HCT116 (cell line): ENCODE measurements at regions not wholly inside any gene's neighbourhood (a gene's known extent, or its start where the extent isn't known, plus 50 kb on each side); places are given as distances from the start of the nearest gene placed in this dataset.

Experiments used
- ATAC-seq: fragments of 200-7000 bp; cut with Tn5 transposase; 2 replicates; pipeline ENCODE4 v1.9.1; 2020; ENCODE audit warnings: mild to moderate bottlenecking, moderate library complexity
- BruUV-seq: library from RNA; stranded (reverse); fragments of 400-500 nt; replicated peaks from 2 replicates; lab custom pipeline; 2021; lab: Mats Ljungman, UMichigan
- CTCF ChIA-PET: fragments of 300-600 bp; sonication (Branson Sonifier 250); formaldehyde crosslinking; loops from one replicate; lab custom pipeline; 2021; ENCODE audit warnings: antibody characterized with exemption; lab: Charles Lee
- POLR2A ChIA-PET: fragments of 300-600, 350-600 bp; sonication (Branson Sonifier 250); formaldehyde crosslinking; loops from one replicate; lab custom pipeline; 2021; ENCODE audit warnings: antibody characterized with exemption; lab: Charles Lee
- RAD21 ChIA-PET, 2 experiments: fragments of 300-600 bp; sonication (Branson Sonifier 250); formaldehyde crosslinking; loops; one replicate each; lab custom pipeline; 2023; ENCODE audit warnings: low total read pairs in 2 of 2; ENCODE audit not compliant: uncharacterized antibody in 2 of 2, unreplicated experiment in 2 of 2, low non-redundant PET in 1 of 2; lab: Charles Lee
- DNase-seq: peaks from one replicate; pipeline ENCODE4 v3.0.0-alpha.2; 2010; ENCODE audit warnings: low read depth, low spot score
- H2AFZ ChIP-seq: fragments of 200-600 bp; shearing (Covaris generic), sonication (generic); 2 replicates; pipeline ENCODE4 v1.6.1; 2017; ENCODE audit warnings: low read depth, mixed run types, mixed read lengths, antibody characterized with exemption, low read length; ENCODE audit not compliant: poor library complexity, severe bottlenecking
- H3K27ac ChIP-seq: 2 replicates; pipeline ENCODE4 v1.5.1; 2012; ENCODE audit warnings: low read depth, low read length
- H3K27me3 ChIP-seq: fragments of 200-600 bp; sonication (generic); 2 replicates; pipeline ENCODE4 v1.6.1; 2016; ENCODE audit warnings: mixed run types, low read length, mixed read lengths; ENCODE audit not compliant: insufficient read depth
- H3K36me3 ChIP-seq, 2 experiments: fragments of 200-500 bp in 1 of 2; fragments of 200-600 bp in 1 of 2; sonication (Bioruptor generic) in 1 of 2; sonication (generic) in 1 of 2; 2 replicates each; pipeline versions ENCODE4 v1.5.1 to v1.6.1; 2014 to 2016; ENCODE audit warnings: low read length in 2 of 2, inconsistent platforms in 1 of 2, mixed read lengths in 1 of 2, mixed run types in 1 of 2; ENCODE audit not compliant: insufficient read depth in 2 of 2, control insufficient read depth in 1 of 2
- H3K4me1 ChIP-seq, 2 experiments: fragments of 200-600 bp in 1 of 2; sonication (generic) in 1 of 2; 2 replicates each; pipeline versions ENCODE4 v1.5.1 to v1.6.1; 2012 to 2017; ENCODE audit warnings: low read length in 2 of 2, inconsistent platforms in 1 of 2, mild to moderate bottlenecking in 1 of 2, mixed read lengths in 1 of 2, mixed run types in 1 of 2, moderate library complexity in 1 of 2; ENCODE audit not compliant: insufficient read depth in 2 of 2, control insufficient read depth in 1 of 2
- H3K4me2 ChIP-seq: fragments of 200-600 bp; sonication (generic); 2 replicates; pipeline ENCODE4 v1.6.1; 2017; ENCODE audit warnings: mixed run types, low read length, mixed read lengths
- H3K4me3 ChIP-seq, 2 experiments: fragments of 200-600 bp in 1 of 2; sonication (generic) in 1 of 2; replicated peaks in 1 of 2; 2 replicates each; pipeline ENCODE4 v1.5.1; 2011 to 2016; ENCODE audit warnings: low read length in 2 of 2, control low read depth in 1 of 2, low read depth in 1 of 2, mild to moderate bottlenecking in 1 of 2, mixed read lengths in 1 of 2, mixed run types in 1 of 2
- H3K79me2 ChIP-seq: fragments of 200-600 bp; sonication (generic); 2 replicates; pipeline ENCODE4 v1.6.1; 2017; ENCODE audit warnings: mild to moderate bottlenecking, mixed run types, low read length, moderate library complexity, mixed read lengths; ENCODE audit not compliant: insufficient read depth
- H3K9ac ChIP-seq: fragments of 200-600 bp; sonication (generic); 2 replicates; pipeline ENCODE4 v1.6.1; 2016; ENCODE audit warnings: low read length, mixed read lengths
- H3K9me2 ChIP-seq: fragments of 200-600 bp; sonication (generic), shearing (Covaris generic); 2 replicates; pipeline ENCODE4 v1.6.1; 2017; ENCODE audit warnings: mixed run types, mild to moderate bottlenecking, moderate library complexity; ENCODE audit not compliant: insufficient read depth
- H3K9me3 ChIP-seq, 2 experiments: fragments of 200-500 bp in 1 of 2; fragments of 200-600 bp in 1 of 2; sonication (Bioruptor generic) in 1 of 2; sonication (generic) in 1 of 2; 2 replicates each; pipeline ENCODE4 v1.6.1; 2014 to 2017; ENCODE audit warnings: low read length in 2 of 2, mixed read lengths in 2 of 2, inconsistent platforms in 1 of 2, low read depth in 1 of 2, mild to moderate bottlenecking in 1 of 2, mixed run types in 1 of 2, moderate library complexity in 1 of 2; ENCODE audit not compliant: control insufficient read depth in 1 of 2, insufficient read depth in 1 of 2
- H4K20me1 ChIP-seq: fragments of 200-600 bp; sonication (generic), shearing (Covaris generic); 2 replicates; pipeline ENCODE4 v1.6.1; 2017; ENCODE audit warnings: mixed run types, mild to moderate bottlenecking, moderate library complexity; ENCODE audit not compliant: insufficient read depth
- CBX3 ChIP-seq: IDR thresholded peaks from 2 replicates; pipeline ENCODE4 v1.6.1; 2012; ENCODE audit warnings: low read depth
- CEBPB ChIP-seq: IDR thresholded peaks from 2 replicates; pipeline ENCODE4 v1.6.1; 2012; ENCODE audit warnings: low read depth
- EGR1 ChIP-seq: IDR thresholded peaks from 2 replicates; pipeline ENCODE4 v1.6.1; 2012; ENCODE audit warnings: low read depth
- ELF1 ChIP-seq: IDR thresholded peaks from 2 replicates; pipeline ENCODE4 v1.6.1; 2012; ENCODE audit warnings: low read depth, borderline replicate concordance
- EZH2 ChIP-seq: fragments of 200-600 bp; sonication (generic); IDR thresholded peaks from 2 replicates; pipeline ENCODE4 v1.6.1; 2017; ENCODE audit warnings: antibody characterized with exemption, mixed run types
- EZH2phosphoT487 ChIP-seq: fragments of 200-600 bp; IDR thresholded peaks from 2 replicates; pipeline ENCODE4 v1.6.1; 2018; ENCODE audit warnings: antibody characterized with exemption, borderline replicate concordance
- FOSL1 ChIP-seq: IDR thresholded peaks from 2 replicates; pipeline ENCODE4 v1.6.1; 2012; ENCODE audit warnings: low read depth
- JUND ChIP-seq: IDR thresholded peaks from 2 replicates; pipeline ENCODE4 v1.6.1; 2012
- POLR2A ChIP-seq: IDR thresholded peaks from 2 replicates; pipeline ENCODE4 v1.7.0; 2011; ENCODE audit warnings: borderline replicate concordance; ENCODE audit not compliant: insufficient read depth, insufficient read length; ENCODE audit errors: extremely low read depth
- POLR2AphosphoS5 ChIP-seq: IDR thresholded peaks from 2 replicates; pipeline ENCODE4 v1.6.1; 2011; ENCODE audit warnings: mild to moderate bottlenecking, low read depth, low read length, moderate library complexity
- RAD21 ChIP-seq: IDR thresholded peaks from 2 replicates; pipeline ENCODE4 v1.6.1; 2012; ENCODE audit warnings: low read depth, mild to moderate bottlenecking
- SIN3A ChIP-seq: IDR thresholded peaks from 2 replicates; pipeline ENCODE4 v1.6.1; 2012; ENCODE audit warnings: low read depth
- SRF ChIP-seq: IDR thresholded peaks from 2 replicates; pipeline ENCODE4 v1.6.1; 2012; ENCODE audit warnings: low read depth
- TCF7L2 ChIP-seq: IDR thresholded peaks from 2 replicates; pipeline ENCODE4 v1.7.0; 2011; ENCODE audit warnings: borderline replicate concordance, inconsistent platforms; ENCODE audit not compliant: insufficient read depth, insufficient read length; ENCODE audit errors: extremely low read depth
- YY1 ChIP-seq: IDR thresholded peaks from 2 replicates; pipeline ENCODE4 v1.6.1; 2011; ENCODE audit warnings: low read length, low read depth, moderate library complexity, mild to moderate bottlenecking; ENCODE audit not compliant: insufficient replicate concordance; ENCODE audit errors: extremely low read depth
- ZFX ChIP-seq: fragments of 450-650 bp; IDR thresholded peaks from 2 replicates; pipeline ENCODE4 v1.6.1; 2017
- ZNF274 ChIP-seq: fragments of 200-500 bp; sonication (Bioruptor generic); IDR thresholded peaks from 2 replicates; pipeline ENCODE4 v1.6.1; 2014; ENCODE audit warnings: mild to moderate bottlenecking, low read depth, low read length, inconsistent platforms
- intact Hi-C: fragments of 100-400 bp; cut with micrococcal nuclease; formaldehyde crosslinking; loops from 2 replicates; pipeline ENCODE4 v1.10.0; 2022
- TF ChIP-seq, protein P1 (sequence below), 3 experiments: fragments of 200-600 bp in 1 of 3; sonication (generic) in 1 of 3; IDR thresholded peaks in 2 of 3; conservative IDR thresholded peaks in 1 of 3; 2 replicates each; pipeline ENCODE4 v1.5.1; 2012 to 2017; ENCODE audit warnings: low read depth in 2 of 3, low read length in 2 of 3, antibody characterized with exemption in 1 of 3, borderline replicate concordance in 1 of 3, control low read depth in 1 of 3, mild to moderate bottlenecking in 1 of 3, mixed read lengths in 1 of 3, mixed run types in 1 of 3, moderate library complexity in 1 of 3; ENCODE audit not compliant: insufficient read depth in 1 of 3
- TF ChIP-seq, protein P2 (sequence below): IDR thresholded peaks from 2 replicates; pipeline ENCODE4 v1.6.1; 2012

DNA sequence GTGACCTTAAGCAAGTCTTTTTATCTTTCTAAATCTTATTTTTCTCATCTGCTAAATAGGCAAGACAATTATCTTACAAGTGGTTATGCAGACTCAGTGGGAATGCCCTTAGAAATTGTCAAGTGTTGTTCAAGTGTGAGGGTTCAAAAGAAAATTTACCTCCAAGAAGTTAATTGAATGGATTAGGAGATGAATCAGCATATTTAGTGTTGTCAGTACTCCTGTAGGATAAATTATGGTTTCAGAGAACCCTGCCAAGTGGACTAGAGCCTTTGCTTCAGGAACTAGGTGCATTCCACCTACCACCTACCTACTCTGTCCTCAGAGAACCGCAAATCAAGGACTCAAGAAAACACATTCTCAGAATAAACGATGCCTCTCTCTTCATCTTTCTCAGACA is 69.8 kb upstream of the KCTD1 start:
- peak overlapping the region; percentile 63 for H2AFZ ChIP-seq
- peak overlapping the region; percentile 3; the same call in 1 of the 2 replicates for H3K4me2 ChIP-seq
- no peak for TF ChIP-seq ELF1
- TF ChIP-seq POLR2A = no peak
- TF ChIP-seq, protein P1, sequence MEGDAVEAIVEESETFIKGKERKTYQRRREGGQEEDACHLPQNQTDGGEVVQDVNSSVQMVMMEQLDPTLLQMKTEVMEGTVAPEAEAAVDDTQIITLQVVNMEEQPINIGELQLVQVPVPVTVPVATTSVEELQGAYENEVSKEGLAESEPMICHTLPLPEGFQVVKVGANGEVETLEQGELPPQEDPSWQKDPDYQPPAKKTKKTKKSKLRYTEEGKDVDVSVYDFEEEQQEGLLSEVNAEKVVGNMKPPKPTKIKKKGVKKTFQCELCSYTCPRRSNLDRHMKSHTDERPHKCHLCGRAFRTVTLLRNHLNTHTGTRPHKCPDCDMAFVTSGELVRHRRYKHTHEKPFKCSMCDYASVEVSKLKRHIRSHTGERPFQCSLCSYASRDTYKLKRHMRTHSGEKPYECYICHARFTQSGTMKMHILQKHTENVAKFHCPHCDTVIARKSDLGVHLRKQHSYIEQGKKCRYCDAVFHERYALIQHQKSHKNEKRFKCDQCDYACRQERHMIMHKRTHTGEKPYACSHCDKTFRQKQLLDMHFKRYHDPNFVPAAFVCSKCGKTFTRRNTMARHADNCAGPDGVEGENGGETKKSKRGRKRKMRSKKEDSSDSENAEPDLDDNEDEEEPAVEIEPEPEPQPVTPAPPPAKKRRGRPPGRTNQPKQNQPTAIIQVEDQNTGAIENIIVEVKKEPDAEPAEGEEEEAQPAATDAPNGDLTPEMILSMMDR (IDR thresholded peaks at IDR 0.05 in 2 of 3, conservative IDR thresholded peaks at IDR 0.05 in 1 of 3; ENCODE audit: borderline replicate concordance in 1 of 3, insufficient read depth in 1 of 3, low read depth in 2 of 3, low read length in 2 of 3) = no peak
- TF ChIP-seq JUND = no peak
- no peak for TF ChIP-seq EZH2phosphoT487
- TF ChIP-seq EGR1 = no peak
- TF ChIP-seq EZH2 = no peak
- no peak for TF ChIP-seq YY1
- TF ChIP-seq SRF = no peak
- TF ChIP-seq CBX3 = no peak
- no peak for TF ChIP-seq SIN3A
- TF ChIP-seq, protein P2, sequence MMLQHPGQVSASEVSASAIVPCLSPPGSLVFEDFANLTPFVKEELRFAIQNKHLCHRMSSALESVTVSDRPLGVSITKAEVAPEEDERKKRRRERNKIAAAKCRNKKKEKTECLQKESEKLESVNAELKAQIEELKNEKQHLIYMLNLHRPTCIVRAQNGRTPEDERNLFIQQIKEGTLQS = no peak
- TF ChIP-seq RAD21 = no peak
- no peak for TF ChIP-seq POLR2AphosphoS5
- no peak for TF ChIP-seq ZNF274
- TF ChIP-seq TCF7L2 = no peak
- TF ChIP-seq ZFX = no peak
- no peak for TF ChIP-seq FOSL1
- TF ChIP-seq CEBPB = no peak
- no TSS peak for BruUV-seq
- ChIA-PET POLR2A (interaction anchor here (0.7 kb wide), 1 partner anchor 16 kb away, joined by 3 read pairs; no protein-coding TSS in a partner anchor), CTCF (no interaction called here), RAD21 (no interaction called here)
- H3K27me3 ChIP-seq = no peaks in the 10 kb centered on the region
- DNase-seq (no peak), ATAC-seq (no peak)
- intact Hi-C loops = no loop called here
- H3K9ac ChIP-seq = no peak overlapping the region
- no peaks in the 10 kb centered on the region for H4K20me1 ChIP-seq
- no peaks in the 10 kb centered on the region for H3K79me2 ChIP-seq
- peaks cover 7 to 27% of the 10 kb centered on the region in 2 experiments; a peak in 3 of 4 replicates for H3K4me1 ChIP-seq
- H3K9me3 ChIP-seq = no peaks in the 10 kb centered on the region
- H3K27ac ChIP-seq = no peak overlapping the region
- H3K4me3 ChIP-seq = no peak overlapping the region
- no peaks in the 10 kb centered on the region for H3K9me2 ChIP-seq
- H3K36me3 ChIP-seq = no peaks in the 10 kb centered on the region
